Brain pericyte (primary cell): ENCODE measurements at regions not wholly inside any gene's neighbourhood (a gene's known extent, or its start where the extent isn't known, plus 50 kb on each side); places are given as distances from the start of the nearest gene placed in this dataset.
"Not testable (repeated sequence)": the region's sequence is repeated elsewhere in the genome, so short reads cannot be mapped to it uniquely, and the experiment has no call there.

Experiments used
- DNase-seq: peaks from one replicate; pipeline ENCODE4 v3.0.0-alpha.2; 2012; ENCODE audit warnings: low read depth, low spot score

DNA sequence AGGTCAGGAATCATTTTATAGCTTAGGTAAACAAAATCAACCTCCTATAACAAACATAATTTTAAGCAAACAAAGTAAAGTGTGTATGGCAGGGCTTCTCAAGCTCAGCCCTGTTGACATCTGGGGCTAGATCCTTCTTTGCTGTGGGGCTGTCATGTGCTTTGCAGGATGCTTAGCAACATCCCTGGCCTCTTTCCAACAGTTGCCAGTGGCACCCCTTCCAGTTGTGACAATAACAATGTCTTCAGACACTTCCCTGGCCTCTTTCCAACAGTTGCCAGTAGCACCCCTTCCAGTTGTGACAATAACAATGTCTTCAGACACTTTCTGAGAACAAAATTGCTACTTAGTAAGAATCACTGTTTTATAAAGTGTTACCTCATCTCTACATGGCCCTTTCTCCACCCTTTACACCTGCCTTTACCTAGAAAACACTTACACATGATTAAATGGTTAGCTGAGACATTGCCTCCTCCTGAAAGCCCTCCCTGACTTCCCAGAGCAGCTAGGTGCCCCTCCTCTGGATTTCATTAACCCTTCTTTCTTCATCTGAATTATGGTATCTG, 194.0 kb upstream of the LMCD1 start:
- no peak for DNase-seq

DNA sequence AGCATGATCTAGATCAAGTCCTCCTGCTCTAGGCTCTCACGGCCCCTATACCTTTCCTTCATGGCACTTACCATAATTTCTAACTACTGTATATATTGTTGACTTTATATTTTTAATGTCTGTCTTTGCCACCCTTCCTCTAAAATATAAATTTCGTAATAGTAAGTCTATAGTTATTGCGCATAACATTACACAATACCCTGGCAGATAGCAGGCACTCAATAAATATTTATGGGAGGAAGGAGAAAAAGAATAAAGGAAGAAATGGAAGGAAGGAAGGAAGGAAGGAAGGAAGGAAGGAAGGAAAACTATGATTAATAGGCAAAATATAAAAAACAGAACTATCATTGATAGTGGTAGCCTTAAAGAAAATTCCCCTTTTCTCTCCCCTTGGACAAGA, 190.3 kb upstream of the LMCD1 start:
- no peak for DNase-seq

DNA sequence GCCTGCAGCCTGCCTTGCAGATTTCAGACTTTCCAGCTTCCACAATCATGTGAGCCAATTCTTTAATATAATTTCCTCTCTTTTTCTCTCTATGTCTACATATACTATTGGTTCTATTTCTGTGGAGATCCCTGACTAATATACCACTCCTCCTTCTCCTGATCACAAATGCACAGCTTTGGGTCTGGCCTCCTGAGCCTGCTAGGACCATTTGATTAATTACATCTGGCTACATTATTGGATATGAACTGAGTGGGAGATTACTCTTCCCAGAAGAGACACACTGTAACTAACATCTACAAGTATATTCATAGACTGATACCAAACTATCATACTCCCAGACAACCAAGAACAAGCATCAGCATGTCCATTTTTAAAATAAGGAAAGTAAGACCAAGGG, 188.9 kb upstream of the LMCD1 start:
- DNase-seq: no peak

DNA sequence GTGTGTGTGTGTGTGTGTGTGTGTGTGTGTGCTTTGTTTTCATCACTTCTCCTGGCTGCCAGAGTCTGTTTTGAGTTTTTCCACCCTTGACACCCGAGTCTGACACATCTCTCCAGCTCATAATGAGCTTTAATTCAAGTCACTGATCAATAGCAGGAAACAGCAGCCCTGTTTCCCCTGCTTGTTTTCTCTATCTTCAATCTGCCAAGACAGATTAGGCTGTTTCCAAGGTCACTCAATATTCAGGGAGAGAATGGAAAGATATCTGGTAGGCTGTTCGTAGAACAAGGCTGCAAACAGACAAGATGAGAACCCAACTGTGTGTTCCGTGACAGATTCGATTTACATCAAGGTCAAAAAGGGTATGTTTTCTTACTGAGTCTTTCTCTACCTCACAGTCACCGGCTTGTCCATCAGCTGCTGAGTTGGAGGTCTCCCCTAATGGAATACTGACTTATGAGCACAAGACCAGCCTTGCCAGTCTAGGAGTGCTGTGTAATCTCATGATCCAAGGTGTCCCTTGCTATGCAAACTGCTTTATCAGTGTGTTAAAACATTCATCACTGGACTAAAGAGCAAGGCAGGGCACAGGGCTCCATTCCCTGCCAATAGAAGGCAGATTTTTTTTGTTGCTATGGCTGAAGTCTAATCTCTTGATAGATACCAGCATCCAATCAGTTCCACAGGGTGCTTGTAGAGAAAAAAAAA, 187.9 kb upstream of the LMCD1 start:
- DNase-seq: no peak

DNA sequence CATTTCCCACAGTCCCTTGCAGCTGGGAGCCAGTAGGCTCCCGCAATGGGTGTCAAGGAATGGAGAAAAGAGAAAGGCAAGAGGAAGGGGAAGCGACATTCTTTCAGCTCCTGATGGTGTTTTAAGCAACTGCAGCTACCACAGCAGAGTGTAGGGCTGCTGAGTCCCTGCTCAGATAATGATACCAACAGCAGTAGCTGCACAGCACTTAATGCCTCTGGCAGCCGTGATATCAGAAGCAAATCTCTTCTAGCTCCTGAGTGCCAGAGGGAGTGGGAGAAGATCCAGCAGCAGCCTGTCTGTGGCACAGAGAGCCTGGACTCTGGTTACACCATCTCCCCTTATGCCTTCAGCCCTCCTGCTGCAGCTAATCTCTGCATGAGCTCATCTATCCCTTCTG, 186.1 kb upstream of the LMCD1 start:
- not testable (repeated sequence) for DNase-seq

DNA sequence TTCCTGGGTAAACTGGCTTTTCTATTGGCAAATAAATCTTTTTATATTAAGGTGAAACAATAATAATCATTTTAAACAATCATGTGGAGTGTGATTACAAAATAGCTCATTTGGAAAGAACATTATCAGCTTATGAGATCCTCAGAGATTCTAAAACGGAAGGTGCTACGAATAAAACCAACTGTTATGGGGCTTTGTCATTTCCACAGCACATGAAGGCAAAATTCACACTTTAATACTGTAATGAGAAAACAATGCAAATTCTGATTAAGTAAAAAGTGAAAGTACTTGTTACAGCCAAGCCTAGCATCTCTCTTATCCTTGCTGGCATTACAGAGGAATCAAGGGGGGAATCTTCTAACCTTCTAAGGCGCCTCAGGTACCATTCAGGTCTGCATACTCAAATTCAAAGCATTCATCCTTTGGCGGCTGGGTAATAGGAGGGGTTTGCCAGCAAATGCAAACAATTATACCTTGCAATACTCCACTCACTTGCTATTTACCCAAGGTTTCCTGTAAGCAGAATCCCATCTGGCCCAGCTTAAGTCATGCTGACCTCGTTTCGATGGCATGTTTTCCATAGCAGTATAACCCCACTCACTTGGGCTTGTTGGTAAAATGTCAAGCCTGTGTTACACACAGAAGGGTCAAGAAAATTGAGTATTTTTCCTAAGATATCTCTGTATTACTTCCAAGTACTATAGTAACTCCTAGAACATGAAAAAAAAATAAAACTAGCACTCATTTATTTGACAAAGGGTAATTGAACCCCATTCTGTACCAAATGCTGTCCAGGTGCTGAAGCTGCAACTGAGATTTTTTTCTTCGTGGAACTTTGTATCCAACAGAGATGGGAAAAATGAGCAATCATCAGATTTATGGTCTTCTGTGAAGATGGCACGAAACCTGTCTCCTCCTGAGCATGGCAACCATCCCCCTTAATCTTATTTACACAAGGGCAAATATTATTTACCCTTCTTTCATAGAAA, 183.7 kb upstream of the LMCD1 start:
- DNase-seq: no peak

DNA sequence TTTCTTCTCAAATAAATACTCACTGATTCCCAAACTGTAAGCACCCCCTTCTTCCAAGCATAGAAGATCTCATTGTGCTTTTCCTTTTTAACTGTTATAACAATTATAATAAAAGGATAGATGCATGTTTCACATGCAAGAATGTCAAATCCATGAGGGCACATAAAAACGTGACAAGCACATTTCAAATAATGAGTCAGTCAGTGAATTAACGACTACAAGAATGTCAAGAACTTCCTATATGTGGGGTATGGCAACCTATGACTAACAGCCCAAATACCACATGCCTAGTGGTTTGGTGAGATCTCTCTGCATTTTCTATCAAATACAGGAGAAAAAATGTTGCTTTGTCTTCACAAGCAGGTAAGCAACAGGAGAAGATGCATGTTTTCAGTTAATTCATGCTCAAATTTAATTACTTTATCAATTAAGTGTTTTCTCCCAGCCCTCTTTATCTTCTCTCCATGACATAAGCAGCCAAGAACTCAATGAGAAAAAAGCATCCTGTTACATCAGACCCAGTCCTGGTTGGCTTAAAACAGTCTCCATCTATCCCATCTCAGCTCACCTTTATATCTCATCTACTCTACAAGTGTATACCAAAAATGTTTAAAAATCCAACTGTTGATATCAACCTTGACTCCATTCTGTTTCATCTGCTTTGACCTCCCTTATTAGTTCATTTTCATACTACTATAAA, 181.5 kb upstream of the LMCD1 start:
- no peak for DNase-seq

DNA sequence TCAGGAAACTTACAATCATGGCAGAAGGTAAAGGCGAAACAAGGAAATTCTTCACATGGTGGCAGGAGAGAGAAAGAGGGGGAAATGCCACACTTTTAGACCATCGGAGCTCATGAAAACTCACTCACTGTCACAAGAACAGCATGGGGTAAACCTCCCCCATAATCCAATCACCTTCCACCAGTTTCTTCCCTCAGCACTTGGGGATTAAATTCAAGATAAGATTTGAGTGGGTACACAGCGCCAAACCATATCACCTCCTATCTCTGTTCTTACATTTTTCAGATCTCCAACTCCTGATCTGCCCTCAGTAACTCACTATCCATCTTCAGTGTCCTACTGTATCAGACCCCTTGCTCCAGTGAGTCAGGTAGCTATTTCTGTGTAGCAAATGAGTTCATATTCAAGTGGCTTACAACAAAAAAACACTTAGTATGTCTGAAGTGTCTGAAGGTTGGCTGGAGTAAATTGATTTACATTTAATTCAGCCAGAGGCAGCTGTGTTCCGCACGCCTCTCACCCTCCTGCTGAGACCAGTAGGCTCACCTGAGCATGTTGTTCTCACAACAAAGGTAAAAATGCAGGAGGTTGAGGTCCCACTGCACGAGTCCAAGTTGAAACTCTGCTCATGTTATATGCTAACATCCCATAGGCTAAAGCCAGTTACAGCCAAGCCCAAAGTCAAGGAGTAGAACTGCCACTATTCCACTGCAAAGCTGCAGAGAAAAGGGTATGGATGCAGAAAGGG, 180.7 kb upstream of the LMCD1 start:
- DNase-seq: no peak

DNA sequence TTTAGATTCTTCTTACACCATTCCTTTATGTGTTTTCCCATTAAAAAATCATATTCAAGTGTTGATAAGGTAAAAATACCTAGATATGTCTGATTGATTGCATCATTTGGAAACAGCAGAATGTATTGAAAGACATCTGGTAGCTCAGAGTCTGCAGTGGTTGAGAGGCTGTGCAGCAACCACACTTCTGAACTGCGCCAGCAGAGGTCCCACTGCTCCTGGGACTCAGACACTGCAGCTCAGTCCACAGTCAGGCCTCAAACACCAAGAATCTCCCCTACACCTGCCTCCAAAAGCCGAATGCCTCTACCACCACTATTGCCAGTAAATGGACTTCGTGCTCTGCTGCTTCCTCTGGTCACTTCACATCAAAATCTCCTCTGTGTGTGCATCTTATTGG, 176.9 kb upstream of the LMCD1 start:
- no peak for DNase-seq

DNA sequence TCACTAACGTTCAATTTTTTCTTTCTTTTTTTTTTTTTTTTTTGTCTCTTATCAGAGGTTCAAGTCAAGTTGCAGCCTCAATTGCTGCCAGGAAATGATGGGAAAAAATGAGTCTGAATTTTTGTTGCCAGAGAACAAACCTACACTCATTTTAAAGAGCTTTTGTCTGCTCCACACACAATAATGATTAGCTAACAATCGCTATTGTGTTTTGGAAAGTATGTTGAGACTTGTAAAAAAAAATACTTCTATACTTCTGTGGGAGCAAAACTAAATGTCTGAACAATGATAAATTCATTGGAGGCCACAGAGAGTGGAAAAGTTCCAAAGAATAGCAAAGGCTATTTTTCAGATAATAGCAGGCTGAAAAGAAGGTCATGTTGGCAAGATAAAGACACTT, 176.3 kb upstream of the LMCD1 start:
- DNase-seq: no peak

DNA sequence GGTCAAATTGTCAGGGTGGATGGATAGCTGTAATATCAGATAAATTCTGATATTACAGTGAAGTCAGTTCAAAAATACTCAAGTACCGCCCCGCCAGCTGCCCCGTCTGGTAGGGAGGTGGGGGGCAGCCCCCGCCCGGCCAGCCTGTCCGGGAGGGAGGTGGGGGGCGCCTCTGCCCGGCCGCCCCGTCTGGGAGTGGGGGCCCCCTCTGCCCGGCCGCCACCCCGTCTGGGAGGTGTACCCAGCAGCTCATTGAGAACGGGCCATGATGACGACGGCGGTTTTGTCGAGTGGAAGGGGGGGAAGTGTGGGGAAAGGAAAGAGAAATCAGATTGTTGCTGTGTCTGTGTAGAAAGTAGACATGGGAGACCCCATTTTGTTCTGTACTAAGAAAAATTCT, 175.8 kb upstream of the LMCD1 start:
- not testable (repeated sequence) for DNase-seq

DNA sequence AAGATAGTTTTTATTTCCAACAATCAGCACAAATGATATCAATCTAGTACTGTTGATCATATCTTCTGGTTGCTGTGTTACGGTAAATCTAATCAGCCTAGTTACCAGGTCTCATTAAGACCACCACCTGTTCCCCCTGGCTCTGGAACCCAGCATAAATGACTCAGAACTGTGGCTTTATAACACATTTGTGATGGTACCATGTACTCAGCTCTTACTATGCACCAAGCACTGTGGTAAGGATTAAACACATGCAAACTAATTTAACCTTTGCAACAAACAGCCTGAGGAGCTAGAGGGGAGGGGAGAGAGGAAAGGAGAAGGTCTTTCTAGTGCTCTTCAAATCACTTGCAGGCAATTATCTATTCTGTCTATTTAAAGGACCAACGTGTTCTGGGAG, 173.9 kb upstream of the LMCD1 start:
- no peak for DNase-seq

DNA sequence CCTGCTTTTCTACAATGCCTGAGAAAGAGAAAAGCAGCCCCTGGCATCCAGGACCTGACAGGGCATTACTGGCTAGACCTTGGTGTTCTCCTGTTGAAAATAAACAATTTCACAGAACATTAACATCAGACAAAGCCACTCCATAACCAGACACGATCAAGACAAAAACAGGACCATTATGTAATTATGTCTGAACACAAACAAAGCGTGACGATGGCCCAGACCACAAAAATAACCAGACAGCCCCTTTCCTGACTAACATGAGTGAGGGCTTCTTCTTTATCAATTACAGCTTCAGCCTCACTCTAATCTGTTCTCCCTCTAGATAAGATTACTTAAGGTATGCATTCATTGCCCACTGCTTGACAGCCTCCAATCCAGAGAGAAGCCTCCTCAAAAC, 172.7 kb upstream of the LMCD1 start:
- DNase-seq: no peak

DNA sequence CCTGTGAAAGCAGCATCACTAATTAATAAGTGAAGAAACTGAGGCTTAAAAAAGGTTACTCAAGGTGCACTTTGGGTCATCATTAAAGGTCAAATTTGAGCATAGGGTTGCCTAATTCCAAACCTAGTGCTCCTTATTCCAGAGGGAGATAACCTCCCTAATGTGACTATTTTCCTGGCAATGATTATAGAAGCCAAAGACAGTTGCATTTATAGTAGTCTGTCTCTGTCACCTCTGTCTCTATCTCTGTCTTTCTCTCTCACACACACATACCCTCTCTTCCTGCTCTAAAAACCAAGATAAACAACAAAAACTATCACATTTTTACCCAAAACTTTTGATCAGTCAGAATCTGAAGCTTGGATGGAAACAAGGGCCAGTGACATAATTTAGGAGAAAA, 172.0 kb upstream of the LMCD1 start:
- DNase-seq: no peak

DNA sequence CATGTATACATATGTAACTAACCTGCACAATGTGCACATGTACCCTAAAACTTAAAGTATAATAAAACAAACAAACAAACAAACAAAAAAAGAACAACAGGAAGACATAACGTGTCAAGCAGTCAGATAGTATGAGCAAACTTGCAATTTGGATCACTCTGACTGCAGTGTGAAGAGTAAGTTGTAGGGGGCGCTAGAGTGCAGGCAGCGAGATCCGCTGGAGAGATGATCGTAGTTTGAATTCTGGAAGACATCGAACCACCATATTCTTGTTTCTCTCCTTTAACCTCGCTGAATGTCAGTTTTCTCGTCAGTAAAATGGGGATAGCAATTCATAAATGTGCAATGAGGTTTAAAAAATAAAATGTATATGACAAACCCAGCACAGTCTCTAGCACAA, 165.2 kb upstream of the LMCD1 start:
- DNase-seq: no peak

DNA sequence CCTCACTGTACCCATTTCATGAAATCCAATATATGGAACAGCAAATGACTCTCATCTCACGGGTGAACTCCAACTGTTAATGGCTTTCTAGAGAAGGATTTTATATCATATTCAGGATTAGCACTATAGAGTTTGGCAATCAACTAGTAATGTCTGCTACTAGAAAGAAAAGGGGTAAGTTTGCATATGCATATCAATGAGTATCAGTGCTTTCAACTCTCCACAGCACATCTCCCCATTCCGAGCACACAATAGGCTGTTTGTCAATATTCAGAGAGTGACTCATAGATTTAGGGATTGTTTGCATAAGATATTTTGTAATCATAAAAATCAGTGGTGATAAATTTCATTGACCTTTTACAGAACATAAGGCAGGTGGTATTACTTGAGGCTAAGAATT, 163.2 kb upstream of the LMCD1 start:
- DNase-seq: no peak

DNA sequence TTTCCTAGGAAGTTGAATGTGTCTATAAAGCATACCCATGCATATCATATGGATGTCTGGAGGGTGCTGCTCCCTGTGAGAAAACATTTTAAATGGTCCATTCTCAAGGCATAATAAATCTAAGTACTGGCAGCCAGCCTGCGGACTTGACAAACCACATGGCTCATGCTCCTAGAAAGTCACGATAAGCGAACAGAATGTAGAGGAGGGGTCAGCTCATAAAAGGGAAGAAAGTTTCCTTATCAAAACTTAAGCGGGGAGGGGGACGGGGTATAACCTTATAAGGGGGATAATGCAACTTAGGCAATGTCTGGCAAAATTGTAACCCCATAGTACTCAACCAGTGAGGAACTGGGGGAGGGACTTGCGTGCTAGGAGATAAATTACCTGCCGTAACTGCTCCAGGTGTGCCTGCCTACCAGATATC, 159.8 kb upstream of the LMCD1 start:
- DNase-seq: no peak

DNA sequence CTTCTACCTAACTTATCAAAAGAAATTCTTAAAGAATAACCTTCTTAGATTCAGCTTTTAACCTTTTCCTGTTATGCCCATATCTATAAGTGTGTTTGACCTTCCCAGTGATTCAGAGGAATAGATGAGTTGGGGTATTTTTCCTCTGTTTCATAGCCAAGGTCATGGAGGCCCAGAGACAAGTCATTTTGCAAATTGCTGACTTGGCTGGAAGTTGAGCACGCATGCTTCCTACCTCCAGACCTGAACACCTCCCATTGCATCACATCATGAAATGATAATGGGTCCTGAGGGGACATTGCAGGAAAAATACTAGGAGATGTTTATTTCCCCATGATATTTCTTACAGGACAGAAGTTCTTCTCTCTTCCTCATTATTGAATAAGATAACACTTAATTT, 158.6 kb upstream of the LMCD1 start:
- DNase-seq: no peak

DNA sequence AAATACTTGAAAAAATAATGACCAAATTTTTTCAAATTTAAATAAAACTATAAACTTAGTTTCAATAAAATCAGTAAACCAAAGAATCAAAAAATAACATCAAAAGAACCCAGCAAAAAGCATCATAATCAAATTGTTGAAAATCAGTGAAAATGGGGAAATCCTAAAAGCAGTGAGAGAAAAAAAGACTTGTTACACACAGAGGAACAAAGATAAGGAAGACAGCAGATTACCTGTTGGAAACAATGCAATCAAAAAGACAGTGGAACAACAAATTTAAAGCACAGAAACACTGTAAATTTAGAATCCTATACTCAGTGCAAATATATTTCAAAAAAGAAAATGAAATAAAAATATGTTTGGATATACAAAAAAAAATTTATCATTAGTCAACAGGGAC, 156.2 kb upstream of the LMCD1 start:
- DNase-seq: no peak

DNA sequence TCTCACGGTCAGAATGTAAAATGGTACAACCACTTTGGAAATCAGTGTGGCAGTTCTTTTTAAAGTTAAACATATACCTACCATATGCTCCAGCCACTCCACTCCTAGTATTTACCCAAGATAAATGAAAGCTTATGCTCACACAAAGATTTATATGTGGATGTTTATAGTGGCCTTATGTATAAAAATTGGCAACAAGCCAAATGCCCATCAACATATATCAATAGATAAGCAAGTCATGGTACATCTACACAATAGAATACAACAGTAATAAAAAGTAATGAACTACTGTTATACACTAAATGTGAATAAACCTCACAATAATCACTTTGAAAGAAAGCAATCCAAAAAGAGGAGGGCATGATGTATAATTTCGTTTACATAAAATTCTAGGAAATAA, 153.5 kb upstream of the LMCD1 start:
- DNase-seq: no peak

DNA sequence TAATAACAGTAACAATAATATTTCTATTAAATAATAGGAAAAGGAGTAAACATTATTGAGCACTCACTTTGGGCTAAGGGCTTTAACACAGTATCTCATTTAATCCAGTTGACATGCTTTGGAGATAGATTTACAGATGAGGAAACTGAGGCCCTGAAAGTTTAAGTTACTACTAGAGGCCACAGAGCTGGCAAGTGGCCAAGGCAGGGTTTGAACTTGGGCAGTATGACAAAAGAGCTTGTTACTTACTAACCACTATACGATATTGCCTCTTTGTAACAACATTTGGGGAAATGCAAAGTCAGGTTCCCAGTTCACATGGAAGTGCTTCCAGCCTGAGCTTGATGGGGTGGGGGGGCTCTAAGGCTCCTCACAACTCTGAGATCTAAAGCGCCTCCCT, 149.1 kb upstream of the LMCD1 start:
- no peak for DNase-seq
